ENCODE measurements at regions not wholly inside any gene's neighbourhood (a gene's known extent, or its start where the extent isn't known, plus 50 kb on each side); places are given as distances from the start of the nearest gene placed in this dataset.

GRCh38 chr2:10232096-10232815 lies 70.4 kb upstream of the HPCAL1 start:
- no peaks in the 10 kb centered on the region for H3K9me3 ChIP-seq (ENCODE audit: low read depth, low read length)
- H3K36me3 ChIP-seq (ENCODE audit: insufficient read depth, low read length), result no peaks in the 10 kb centered on the region
- no peak overlapping the region for H3K9ac ChIP-seq (ENCODE audit: insufficient read length)
- H3K27ac ChIP-seq, result no peak overlapping the region
- H3K4me3 ChIP-seq, result no peak overlapping the region
- DNase-seq (ENCODE audit: low read depth, low spot score), result no peak
- no peak for TF ChIP-seq EZH2 (IDR thresholded peaks at IDR 0.05)

- Histone ChIP-seq H3K36me3 (ENCODE audit: insufficient read depth, low read length) (no peaks in the 10 kb centered on the region), H3K9me3 (ENCODE audit: low read depth, low read length) (no peaks in the 10 kb centered on the region), H3K27ac (no peak overlapping the region), H3K4me3 (no peak overlapping the region), H3K9ac (ENCODE audit: insufficient read length) (no peak overlapping the region)
- DNase-seq (ENCODE audit: low read depth, low spot score), result no peak
- no peak for TF ChIP-seq EZH2 (IDR thresholded peaks at IDR 0.05)
- no peak for TF ChIP-seq FOXP2 (optimal IDR thresholded peaks at IDR 0.05; ENCODE audit: control extremely low read depth, extremely low read length, insufficient read depth)
- TF ChIP-seq POLR2AphosphoS5 (IDR thresholded peaks at IDR 0.05; ENCODE audit: borderline replicate concordance, low read depth, low read length), result no peak
Observed at GRCh38 chr2:10233131-10234012, 69.3 kb upstream of the HPCAL1 start.

GRCh38 chr2:10234013-10234306 lies 68.7 kb upstream of the HPCAL1 start:
- Histone ChIP-seq H3K36me3 (ENCODE audit: insufficient read depth, low read length) (no peaks in the 10 kb centered on the region), H3K9ac (ENCODE audit: insufficient read length) (no peak overlapping the region), H3K27ac (no peak overlapping the region), H3K4me3 (no peak overlapping the region), H3K9me3 (ENCODE audit: low read depth, low read length) (no peaks in the 10 kb centered on the region)
- DNase-seq (ENCODE audit: low read depth, low spot score), result no peak
- TF ChIP-seq EZH2 (IDR thresholded peaks at IDR 0.05) (no peak), FOXP2 (optimal IDR thresholded peaks at IDR 0.05; ENCODE audit: control extremely low read depth, extremely low read length, insufficient read depth) (no peak), POLR2AphosphoS5 (IDR thresholded peaks at IDR 0.05; ENCODE audit: borderline replicate concordance, low read depth, low read length) (no peak)

GRCh38 chr2:10234409-10235094 lies 68.2 kb upstream of the HPCAL1 start:
- DNase-seq (ENCODE audit: low read depth, low spot score), result no peak
- Histone ChIP-seq H3K4me3 (no peak overlapping the region), H3K36me3 (ENCODE audit: insufficient read depth, low read length) (no peaks in the 10 kb centered on the region), H3K9me3 (ENCODE audit: low read depth, low read length) (no peaks in the 10 kb centered on the region), H3K27ac (no peak overlapping the region), H3K9ac (ENCODE audit: insufficient read length) (no peak overlapping the region)
- TF ChIP-seq POLR2AphosphoS5 (IDR thresholded peaks at IDR 0.05; ENCODE audit: borderline replicate concordance, low read depth, low read length) (no peak), FOXP2 (optimal IDR thresholded peaks at IDR 0.05; ENCODE audit: control extremely low read depth, extremely low read length, insufficient read depth) (no peak), EZH2 (IDR thresholded peaks at IDR 0.05) (no peak)

- Histone ChIP-seq H3K27ac (no peak overlapping the region), H3K36me3 (ENCODE audit: insufficient read depth, low read length) (no peaks in the 10 kb centered on the region), H3K9ac (ENCODE audit: insufficient read length) (no peak overlapping the region), H3K4me3 (no peak overlapping the region), H3K9me3 (ENCODE audit: low read depth, low read length) (no peaks in the 10 kb centered on the region)
- TF ChIP-seq EZH2 (IDR thresholded peaks at IDR 0.05) (no peak), FOXP2 (optimal IDR thresholded peaks at IDR 0.05; ENCODE audit: control extremely low read depth, extremely low read length, insufficient read depth) (no peak), POLR2AphosphoS5 (IDR thresholded peaks at IDR 0.05; ENCODE audit: borderline replicate concordance, low read depth, low read length) (no peak)
- DNase-seq (ENCODE audit: low read depth, low spot score), result no peak
Observed at GRCh38 chr2:10235099-10235908, 67.4 kb upstream of the HPCAL1 start.

GRCh38 chr2:10235909-10236550 lies 66.7 kb upstream of the HPCAL1 start:
- H3K27ac ChIP-seq, result no peak overlapping the region
- no peak for DNase-seq (ENCODE audit: low read depth, low spot score)
- no peaks in the 10 kb centered on the region for H3K36me3 ChIP-seq (ENCODE audit: insufficient read depth, low read length)
- no peak overlapping the region for H3K9ac ChIP-seq (ENCODE audit: insufficient read length)
- no peak overlapping the region for H3K4me3 ChIP-seq
- H3K9me3 ChIP-seq (ENCODE audit: low read depth, low read length), result no peaks in the 10 kb centered on the region
- TF ChIP-seq POLR2AphosphoS5 (IDR thresholded peaks at IDR 0.05; ENCODE audit: borderline replicate concordance, low read depth, low read length) (no peak), EZH2 (IDR thresholded peaks at IDR 0.05) (no peak), FOXP2 (optimal IDR thresholded peaks at IDR 0.05; ENCODE audit: control extremely low read depth, extremely low read length, insufficient read depth) (no peak)

GRCh38 chr2:10236571-10237391 lies 65.9 kb upstream of the HPCAL1 start:
- Histone ChIP-seq H3K9ac (ENCODE audit: insufficient read length) (no peak overlapping the region), H3K4me3 (no peak overlapping the region), H3K27ac (no peak overlapping the region), H3K9me3 (ENCODE audit: low read depth, low read length) (no peaks in the 10 kb centered on the region), H3K36me3 (ENCODE audit: insufficient read depth, low read length) (no peaks in the 10 kb centered on the region)
- TF ChIP-seq POLR2AphosphoS5 (IDR thresholded peaks at IDR 0.05; ENCODE audit: borderline replicate concordance, low read depth, low read length), result no peak
- TF ChIP-seq EZH2 (IDR thresholded peaks at IDR 0.05), result no peak
- TF ChIP-seq FOXP2 (optimal IDR thresholded peaks at IDR 0.05; ENCODE audit: control extremely low read depth, extremely low read length, insufficient read depth), result no peak
- no peak for DNase-seq (ENCODE audit: low read depth, low spot score)

Data from SK-N-MC (cell line).